ENCODE measurements at regions not wholly inside any gene's neighbourhood (a gene's known extent, or its start where the extent isn't known, plus 50 kb on each side); places are given as distances from the start of the nearest gene placed in this dataset.

GRCh38 chr6:67563671-67564070 is 1071.4 kb upstream of the ADGRB3 start:
- BruUV-seq (replicated peaks) = no TSS peak
- ChIA-PET CTCF (no interaction called here), POLR2A (ENCODE audit: low non-redundant PET) (no interaction called here)
- no peak for DNase-seq (ENCODE audit: low spot score)
- Histone ChIP-seq H3K9me3 (ENCODE audit: low read depth, low read length, poor library complexity, severe bottlenecking) (no peaks in the 10 kb centered on the region), H3K27ac (ENCODE audit: low read depth, low read length, poor library complexity, severe bottlenecking) (no peak overlapping the region), H3K4me1 (ENCODE audit: insufficient read depth, low read length, poor library complexity, severe bottlenecking) (no peaks in the 10 kb centered on the region), H3K36me3 (ENCODE audit: insufficient read depth, low read length, poor library complexity, severe bottlenecking) (no peaks in the 10 kb centered on the region), H3K4me3 (ENCODE audit: low read depth, low read length, poor library complexity, severe bottlenecking) (no peak overlapping the region), H3K27me3 (replicated peaks; ENCODE audit: insufficient read depth, low read depth, low read length, poor library complexity) (no peaks in the 10 kb centered on the region)
- intact Hi-C loops (cut with micrococcal nuclease; ENCODE audit: unreplicated experiment) = no loop called here
- TF ChIP-seq, protein P1, sequence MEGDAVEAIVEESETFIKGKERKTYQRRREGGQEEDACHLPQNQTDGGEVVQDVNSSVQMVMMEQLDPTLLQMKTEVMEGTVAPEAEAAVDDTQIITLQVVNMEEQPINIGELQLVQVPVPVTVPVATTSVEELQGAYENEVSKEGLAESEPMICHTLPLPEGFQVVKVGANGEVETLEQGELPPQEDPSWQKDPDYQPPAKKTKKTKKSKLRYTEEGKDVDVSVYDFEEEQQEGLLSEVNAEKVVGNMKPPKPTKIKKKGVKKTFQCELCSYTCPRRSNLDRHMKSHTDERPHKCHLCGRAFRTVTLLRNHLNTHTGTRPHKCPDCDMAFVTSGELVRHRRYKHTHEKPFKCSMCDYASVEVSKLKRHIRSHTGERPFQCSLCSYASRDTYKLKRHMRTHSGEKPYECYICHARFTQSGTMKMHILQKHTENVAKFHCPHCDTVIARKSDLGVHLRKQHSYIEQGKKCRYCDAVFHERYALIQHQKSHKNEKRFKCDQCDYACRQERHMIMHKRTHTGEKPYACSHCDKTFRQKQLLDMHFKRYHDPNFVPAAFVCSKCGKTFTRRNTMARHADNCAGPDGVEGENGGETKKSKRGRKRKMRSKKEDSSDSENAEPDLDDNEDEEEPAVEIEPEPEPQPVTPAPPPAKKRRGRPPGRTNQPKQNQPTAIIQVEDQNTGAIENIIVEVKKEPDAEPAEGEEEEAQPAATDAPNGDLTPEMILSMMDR (conservative IDR thresholded peaks at IDR 0.05; ENCODE audit: low read depth, low read length) = no peak
- TF ChIP-seq EZH2 (IDR thresholded peaks at IDR 0.05; ENCODE audit: borderline replicate concordance, low read depth, low read length, poor library complexity, severe bottlenecking) = no peak

DNA sequence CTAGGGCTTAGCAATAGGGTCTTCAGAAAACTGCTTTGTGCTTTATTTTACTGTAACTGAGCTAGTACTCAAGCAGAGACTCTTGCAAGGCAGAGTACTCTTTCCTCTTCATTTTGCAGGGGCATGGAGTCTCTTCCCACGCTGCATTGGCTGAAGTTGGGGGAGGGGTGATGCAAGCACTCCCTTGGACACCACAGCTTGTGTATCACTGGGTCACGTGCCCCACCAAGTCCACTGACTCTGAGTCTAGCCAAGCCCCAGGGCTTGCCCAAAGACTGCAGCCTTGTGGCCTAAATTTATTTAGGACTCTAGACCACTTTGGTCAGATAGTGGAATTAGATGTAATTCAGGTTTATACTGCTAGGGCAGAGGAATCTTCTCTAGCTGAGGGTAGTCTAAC is 1075.0 kb upstream of the ADGRB3 start:
- H3K27me3 ChIP-seq (replicated peaks; ENCODE audit: insufficient read depth, low read depth, low read length, poor library complexity) = no peaks in the 10 kb centered on the region
- no TSS peak for BruUV-seq (replicated peaks)
- intact Hi-C loops (cut with micrococcal nuclease; ENCODE audit: unreplicated experiment) = no loop called here
- H3K4me3 ChIP-seq (ENCODE audit: low read depth, low read length, poor library complexity, severe bottlenecking) = no peak overlapping the region
- no peak for DNase-seq (ENCODE audit: low spot score)
- no peaks in the 10 kb centered on the region for H3K36me3 ChIP-seq (ENCODE audit: insufficient read depth, low read length, poor library complexity, severe bottlenecking)
- no peak for TF ChIP-seq EZH2 (IDR thresholded peaks at IDR 0.05; ENCODE audit: borderline replicate concordance, low read depth, low read length, poor library complexity, severe bottlenecking)
- TF ChIP-seq, protein P1 (conservative IDR thresholded peaks at IDR 0.05; ENCODE audit: low read depth, low read length) = no peak
- POLR2A ChIA-PET (ENCODE audit: low non-redundant PET) = no interaction called here
- no peak overlapping the region for H3K27ac ChIP-seq (ENCODE audit: low read depth, low read length, poor library complexity, severe bottlenecking)
- H3K9me3 ChIP-seq (ENCODE audit: low read depth, low read length, poor library complexity, severe bottlenecking) = no peaks in the 10 kb centered on the region
- CTCF ChIA-PET = no interaction called here
- no peaks in the 10 kb centered on the region for H3K4me1 ChIP-seq (ENCODE audit: insufficient read depth, low read length, poor library complexity, severe bottlenecking)

- H3K4me3 ChIP-seq (ENCODE audit: low read depth, low read length, poor library complexity, severe bottlenecking) = no peak overlapping the region
- no peaks in the 10 kb centered on the region for H3K4me1 ChIP-seq (ENCODE audit: insufficient read depth, low read length, poor library complexity, severe bottlenecking)
- no peak overlapping the region for H3K27ac ChIP-seq (ENCODE audit: low read depth, low read length, poor library complexity, severe bottlenecking)
- no TSS peak for BruUV-seq (replicated peaks)
- ChIA-PET POLR2A (ENCODE audit: low non-redundant PET) (no interaction called here), CTCF (no interaction called here)
- H3K36me3 ChIP-seq (ENCODE audit: insufficient read depth, low read length, poor library complexity, severe bottlenecking) = no peaks in the 10 kb centered on the region
- H3K9me3 ChIP-seq (ENCODE audit: low read depth, low read length, poor library complexity, severe bottlenecking) = no peaks in the 10 kb centered on the region
- H3K27me3 ChIP-seq (replicated peaks; ENCODE audit: insufficient read depth, low read depth, low read length, poor library complexity) = no peaks in the 10 kb centered on the region
- TF ChIP-seq EZH2 (IDR thresholded peaks at IDR 0.05; ENCODE audit: borderline replicate concordance, low read depth, low read length, poor library complexity, severe bottlenecking) = no peak
- TF ChIP-seq, protein P1 (conservative IDR thresholded peaks at IDR 0.05; ENCODE audit: low read depth, low read length) = no peak
- no peak for DNase-seq (ENCODE audit: low spot score)
- intact Hi-C loops (cut with micrococcal nuclease; ENCODE audit: unreplicated experiment) = no loop called here
These were observed 1076.1 kb upstream of the ADGRB3 start for GRCh38 chr6:67558985-67559384.

Data from A673 (cell line).